ENCODE measurements at regions not wholly inside any gene's neighbourhood (a gene's known extent, or its start where the extent isn't known, plus 50 kb on each side); places are given as distances from the start of the nearest gene placed in this dataset.
"Not testable (repeated sequence)": the region's sequence is repeated elsewhere in the genome, so short reads cannot be mapped to it uniquely, and the experiment has no call there.

DNA sequence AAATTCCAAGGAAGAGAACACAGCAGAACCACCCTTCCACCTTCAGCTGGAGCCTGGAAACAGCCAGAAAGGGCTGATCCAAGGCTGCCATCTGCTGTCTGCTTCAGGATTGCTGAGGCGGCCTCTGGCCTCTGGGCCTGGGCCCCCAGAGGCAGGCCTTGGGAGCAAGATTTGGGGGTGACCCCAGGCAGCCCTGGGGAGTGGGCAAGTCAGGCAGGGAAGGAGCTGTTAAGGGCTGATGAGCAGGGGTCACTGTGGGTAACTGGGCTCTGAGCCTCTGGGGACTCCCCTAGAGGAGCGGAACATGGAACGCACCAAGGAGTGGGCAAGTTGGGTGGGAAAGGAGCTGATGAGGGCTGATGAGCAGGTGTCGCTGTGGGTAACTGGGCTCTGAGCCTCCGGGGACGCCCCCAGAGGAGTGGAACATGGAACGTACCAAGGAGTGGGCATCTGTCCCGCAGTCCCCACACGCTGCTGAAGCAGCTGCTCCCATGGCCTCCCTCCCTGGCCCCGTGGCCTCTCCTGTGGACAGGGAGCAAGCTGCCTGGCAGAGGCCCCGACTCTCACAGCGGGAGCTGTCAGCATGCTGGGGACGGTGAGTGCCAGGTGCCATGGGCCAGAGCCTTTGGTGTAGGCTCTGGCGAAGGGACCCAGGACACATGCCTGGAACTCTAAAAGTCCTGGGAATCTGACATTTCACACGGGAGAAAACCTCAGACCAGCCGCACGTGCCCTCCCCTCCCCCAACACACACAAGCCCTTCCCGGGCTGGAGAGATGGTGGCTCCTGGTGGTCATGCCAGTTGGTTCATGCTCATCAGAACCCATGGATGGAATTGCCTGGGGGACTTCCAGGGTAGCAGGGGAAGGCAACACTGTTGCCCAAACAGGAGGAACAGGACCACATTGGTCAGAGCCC is 148.8 kb downstream of the NPIPB11 start:
- DNase-seq: not testable (repeated sequence)

DNA sequence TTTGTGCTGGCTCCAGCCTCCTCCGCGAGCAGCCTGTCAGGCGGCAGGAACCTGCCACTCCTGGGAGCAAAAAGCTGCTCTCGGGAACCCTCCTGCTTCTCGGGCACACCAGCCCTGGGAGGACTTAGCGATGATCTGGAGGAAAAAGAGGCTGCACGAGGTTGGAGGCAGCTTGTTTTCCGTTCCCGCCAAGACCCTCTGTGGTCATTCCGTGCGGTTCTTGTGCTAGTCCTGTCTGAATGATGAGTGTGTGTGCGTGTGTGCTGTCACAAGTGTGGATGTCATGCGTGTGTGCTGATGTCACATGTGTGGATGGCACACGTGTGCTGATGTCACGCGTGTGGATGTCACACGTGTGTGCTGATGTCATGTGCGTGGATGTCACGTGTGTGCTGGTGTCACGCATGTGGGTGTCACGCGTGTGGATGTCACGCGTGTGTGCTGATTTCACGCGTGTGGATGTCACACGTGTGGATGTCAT is 150.0 kb downstream of the NPIPB11 start:
- DNase-seq: no peak

DNA sequence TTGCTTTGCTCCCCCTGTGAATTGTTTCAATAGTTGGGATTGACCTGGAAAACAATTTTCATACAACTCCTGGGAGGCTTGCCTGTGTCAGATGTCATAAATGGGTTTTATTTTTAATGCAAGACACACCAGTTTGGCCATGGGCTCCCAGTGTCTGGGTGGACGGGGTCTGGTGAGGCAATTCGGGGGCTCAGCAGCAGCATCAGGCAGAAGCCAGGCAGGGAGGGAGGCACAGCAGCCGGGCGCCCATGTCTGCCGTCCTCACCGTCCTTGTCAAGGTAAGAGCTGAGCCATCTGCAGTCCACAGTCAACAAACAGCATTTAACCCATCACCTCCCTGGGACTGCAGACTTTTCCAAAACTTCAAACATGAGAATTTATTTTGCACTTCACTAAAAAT is 150.6 kb downstream of the NPIPB11 start:
- not testable (repeated sequence) for DNase-seq

- DNase-seq: not testable (repeated sequence)
Observed at GRCh38 chr16:29255496-29255796, 151.1 kb downstream of the NPIPB11 start.

GRCh38 chr16:29254676-29255495 is 151.6 kb downstream of the NPIPB11 start:
- no peak for DNase-seq

DNA sequence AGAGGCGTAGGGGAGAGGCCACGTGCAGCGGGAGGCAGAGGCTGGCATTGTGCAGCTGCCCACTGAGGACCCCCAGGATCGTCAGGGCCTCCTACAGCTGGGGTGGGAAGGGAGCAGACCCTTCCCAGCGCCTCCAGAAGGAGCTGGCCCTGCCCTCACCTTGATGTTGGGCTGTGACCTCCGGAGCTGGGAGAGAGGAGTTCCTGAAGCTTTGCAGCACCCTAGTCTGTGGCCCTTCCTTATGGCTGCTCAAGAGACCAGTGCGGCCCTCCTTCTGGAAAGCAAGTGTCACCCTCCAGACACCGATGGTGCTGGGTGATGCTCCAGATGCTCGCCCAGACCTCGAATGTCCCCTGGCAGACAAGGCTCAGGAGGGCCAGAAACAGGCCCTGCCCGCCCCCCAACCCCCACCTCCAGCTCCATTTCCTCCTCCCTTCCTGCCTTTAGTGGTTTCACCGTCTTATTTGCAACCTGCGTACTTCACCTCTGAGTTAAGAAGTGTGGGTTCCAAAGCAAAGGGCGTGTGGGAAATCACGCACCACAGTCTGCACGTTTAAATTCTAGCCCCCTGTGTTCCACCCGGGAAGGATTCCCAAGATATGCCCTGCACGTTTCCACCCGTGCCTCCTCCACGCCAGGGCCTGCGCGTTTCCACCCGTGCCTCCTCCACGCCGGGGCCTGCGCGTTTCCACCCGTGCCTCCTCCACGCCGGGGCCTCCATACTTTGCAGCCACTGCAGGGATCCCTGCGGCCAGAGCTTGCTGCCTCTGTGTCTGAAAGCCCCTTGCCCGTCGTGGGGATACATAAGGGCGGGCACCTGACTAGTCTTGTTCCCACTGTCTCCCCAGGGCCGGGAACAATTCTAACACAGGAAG is 152.6 kb downstream of the NPIPB11 start:
- not testable (repeated sequence) for DNase-seq

DNA sequence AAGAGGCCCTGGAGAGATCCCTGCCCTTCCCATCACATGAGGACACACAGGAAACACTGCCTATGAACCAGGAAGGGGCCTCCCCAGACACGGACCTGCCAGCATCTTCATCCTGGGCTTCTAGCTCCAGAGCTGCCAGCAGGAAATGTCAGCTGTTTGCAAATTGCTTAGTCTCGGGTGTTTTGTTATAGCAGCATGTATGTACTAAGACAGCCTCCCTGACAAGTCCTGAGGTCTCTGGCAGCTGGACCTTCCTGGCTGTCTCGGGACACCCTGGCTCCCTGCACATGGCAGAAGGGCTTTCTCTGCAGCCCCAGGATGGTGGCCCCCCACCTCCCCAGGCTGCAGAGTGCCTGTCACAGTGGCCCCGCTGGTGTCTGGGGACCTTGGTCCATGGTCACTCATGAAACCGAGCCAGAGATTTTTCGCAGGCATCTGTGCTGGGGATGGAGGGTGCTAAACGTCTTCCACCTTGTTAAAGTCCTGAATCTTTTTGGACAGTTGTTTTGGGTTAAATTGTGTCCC is 153.4 kb downstream of the NPIPB11 start:
- DNase-seq: not testable (repeated sequence)

- DNase-seq: not testable (repeated sequence)
Observed at GRCh38 chr16:29252311-29252710, 154.2 kb downstream of the NPIPB11 start.

DNA sequence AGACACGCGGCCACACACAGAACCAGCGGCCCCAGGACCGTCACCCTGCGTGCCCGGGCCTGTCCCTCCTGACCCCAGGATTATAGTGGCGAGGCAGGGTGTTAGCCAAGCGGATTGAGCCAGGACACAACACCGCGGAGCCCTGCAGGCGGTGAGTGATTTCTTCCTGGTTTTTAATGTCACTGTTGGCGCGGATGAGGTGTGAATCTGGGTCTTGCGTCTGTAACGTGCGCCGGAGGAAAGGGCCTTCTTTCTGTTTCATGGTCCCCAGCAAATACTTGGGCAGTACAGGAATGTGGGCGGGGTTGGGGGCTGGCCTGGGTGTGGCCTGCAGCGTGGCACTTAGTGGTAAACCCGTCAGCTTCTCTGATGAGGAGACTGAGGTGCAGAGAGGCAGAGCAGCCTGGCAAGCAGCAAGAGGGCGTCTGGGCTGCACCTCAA is 154.9 kb downstream of the NPIPB11 start:
- DNase-seq: not testable (repeated sequence)

DNA sequence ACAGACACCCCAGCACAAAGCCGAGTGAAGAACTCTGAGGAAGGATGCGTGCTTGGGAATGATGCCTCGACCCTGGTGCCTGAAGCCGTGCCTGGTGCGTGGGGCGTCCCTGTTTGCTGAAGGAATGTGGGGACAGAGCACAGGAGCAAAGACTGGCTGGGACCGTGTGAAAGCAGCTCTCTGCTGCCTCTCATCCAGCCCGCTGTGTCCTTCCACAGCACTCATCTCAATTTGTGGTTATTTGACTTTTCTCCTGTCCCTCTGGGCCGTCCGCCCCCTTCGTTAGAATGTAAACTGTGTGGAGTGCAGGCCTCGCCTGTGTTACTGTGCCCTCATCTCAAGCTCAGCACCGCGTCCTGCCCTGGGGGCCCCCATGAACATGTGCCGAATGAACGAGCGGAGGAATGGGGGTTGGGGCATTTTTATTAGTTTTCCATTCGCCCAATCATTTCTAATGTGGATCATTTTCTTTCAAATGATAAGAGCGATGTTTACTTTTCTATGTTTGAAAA is 155.5 kb downstream of the NPIPB11 start:
- DNase-seq: not testable (repeated sequence)

GRCh38 chr16:29250469-29250868 is 156.0 kb downstream of the NPIPB11 start:
- not testable (repeated sequence) for DNase-seq

- not testable (repeated sequence) for DNase-seq
Observed at GRCh38 chr16:29248940-29249318, 157.6 kb downstream of the NPIPB11 start.

GRCh38 chr16:29248306-29248939 is 158.1 kb downstream of the NPIPB11 start:
- not testable (repeated sequence) for DNase-seq

DNA sequence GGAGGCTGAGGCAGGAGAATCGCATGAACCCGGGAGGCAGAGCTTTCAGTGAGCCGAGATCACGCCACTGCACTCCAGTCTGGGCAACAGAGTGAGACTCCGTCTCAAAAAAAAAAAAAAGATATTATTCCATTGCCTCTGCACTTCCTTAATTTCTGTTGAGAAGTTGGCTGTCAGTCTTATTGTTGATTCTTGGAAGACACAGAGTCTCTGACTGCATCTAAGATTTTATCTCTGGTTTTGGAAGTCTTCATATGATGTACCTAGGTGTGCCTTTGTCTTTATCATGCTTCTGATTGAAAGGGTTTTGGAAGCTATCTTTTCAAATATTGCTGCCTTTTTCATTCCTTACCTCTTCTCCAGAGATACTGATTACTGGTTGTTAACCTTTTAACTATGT is 160.4 kb downstream of the NPIPB11 start:
- not testable (repeated sequence) for DNase-seq

DNA sequence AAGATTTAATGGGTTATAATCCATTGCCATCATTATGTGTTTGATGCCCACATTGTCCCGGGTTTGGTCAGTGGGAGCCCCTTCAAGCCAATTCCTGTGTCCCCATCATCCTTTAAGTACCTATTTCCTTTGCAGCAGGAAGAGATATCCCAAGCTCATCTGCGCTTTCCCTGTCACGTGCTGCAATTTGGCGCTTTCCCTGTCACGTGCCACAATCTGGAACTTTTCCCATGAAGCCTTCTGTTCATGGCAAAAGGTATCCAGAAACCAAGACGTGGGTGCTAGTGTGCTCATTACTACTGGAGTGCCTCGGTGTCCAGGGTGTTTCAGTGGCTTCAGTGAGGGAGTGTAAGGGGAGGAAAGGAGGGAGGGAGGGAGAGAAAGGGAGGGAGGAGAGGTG is 168.5 kb downstream of the NPIPB11 start:
- no peak for DNase-seq

GRCh38 chr16:29237495-29237894 is 169.0 kb downstream of the NPIPB11 start:
- DNase-seq: not testable (repeated sequence)

- DNase-seq: not testable (repeated sequence)
Observed at GRCh38 chr16:29237023-29237422, 169.5 kb downstream of the NPIPB11 start.

- not testable (repeated sequence) for DNase-seq
Observed at GRCh38 chr16:29235836-29236370, 170.6 kb downstream of the NPIPB11 start.

- not testable (repeated sequence) for DNase-seq
Observed at GRCh38 chr16:29234536-29235275, 171.8 kb downstream of the NPIPB11 start.

DNA sequence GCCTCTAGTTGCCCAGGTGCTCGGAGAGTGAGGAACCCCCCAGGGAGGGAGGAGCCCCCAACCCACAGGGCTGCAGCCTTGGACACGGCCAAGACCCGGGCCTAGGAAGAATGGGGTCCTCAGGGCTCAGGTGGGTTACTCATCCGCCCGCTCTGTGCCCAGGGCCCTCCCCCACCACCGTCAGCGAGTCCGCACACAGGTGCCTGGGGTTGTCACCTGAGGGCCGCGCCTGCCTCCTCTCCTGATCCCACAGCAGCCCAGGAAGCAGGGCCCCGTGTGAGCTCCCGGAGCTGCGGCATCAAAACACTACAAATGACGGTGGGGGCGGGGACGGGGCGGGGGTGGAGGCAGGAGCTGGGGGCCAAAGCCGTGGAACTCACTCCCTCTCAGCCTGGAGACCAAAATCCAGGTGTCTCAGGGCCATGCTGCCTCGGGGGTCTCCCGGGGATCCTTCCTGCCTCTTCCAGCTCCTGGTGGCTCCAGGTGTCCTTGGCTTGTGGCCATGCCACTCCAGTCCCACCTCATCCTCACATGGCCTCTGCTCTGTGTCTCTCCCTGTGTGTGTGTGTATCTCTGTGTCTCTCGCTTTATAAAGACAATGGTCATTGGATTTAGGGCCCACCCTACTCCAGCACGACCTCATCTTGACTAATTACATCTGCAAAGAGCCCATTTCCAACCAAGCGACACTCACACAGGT is 172.7 kb downstream of the NPIPB11 start:
- not testable (repeated sequence) for DNase-seq

All from SHP77 treated with DMSO at 0.1 percent for 48 hours (cell line).